ENCODE measurements at regions not wholly inside any gene's neighbourhood (a gene's known extent, or its start where the extent isn't known, plus 50 kb on each side); places are given as distances from the start of the nearest gene placed in this dataset.

DNA sequence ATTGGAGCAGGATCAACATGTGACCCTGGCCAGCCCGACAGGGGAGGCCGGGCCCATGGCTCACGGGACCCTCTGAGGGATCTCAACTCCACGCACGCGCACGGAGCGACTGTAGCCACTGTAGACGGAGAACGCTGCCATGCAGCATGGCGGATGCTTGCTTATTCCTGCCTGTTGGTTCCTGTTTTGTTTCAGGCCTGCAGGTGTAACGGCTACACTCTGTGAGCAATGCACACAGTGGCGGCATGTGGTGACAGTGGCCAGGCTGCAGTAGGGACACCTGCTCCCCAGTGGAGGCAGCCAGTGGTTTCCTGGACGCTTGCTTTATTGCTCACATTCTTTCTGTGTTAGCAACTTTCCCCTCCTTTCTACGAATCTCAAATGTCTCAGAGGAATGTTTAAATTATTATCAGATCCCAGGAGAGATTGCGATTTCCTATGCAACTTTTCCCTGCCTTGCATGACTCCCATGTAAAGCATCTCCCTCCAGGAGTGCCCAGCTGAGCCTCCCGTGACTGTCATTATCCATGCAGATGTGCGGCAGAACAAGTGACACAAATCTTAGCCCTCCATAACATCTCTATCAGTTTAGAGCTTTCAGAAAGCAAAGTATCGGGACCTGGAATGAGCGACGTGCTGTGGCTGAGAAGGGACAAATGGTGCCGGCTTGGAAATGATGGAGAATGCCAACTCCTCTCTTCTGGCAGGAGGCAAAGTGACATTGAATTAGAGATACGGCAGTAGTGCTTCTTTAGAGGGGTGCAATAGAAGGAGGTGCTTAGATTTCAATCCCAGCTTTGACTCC is 209.7 kb downstream of the ASB1 start:
- H3K9me3 Mint-ChIP-seq, result no peaks in the 10 kb centered on the region
- H3K27ac Mint-ChIP-seq, result no peak overlapping the region
- ATAC-seq (ENCODE audit: low read depth) (no peak), DNase-seq (no peak)
- POLR2A ChIA-PET, result no interaction called here
- H3K4me1 Mint-ChIP-seq, result no peaks in the 10 kb centered on the region
- no peak overlapping the region for H3K4me3 Mint-ChIP-seq
- CTCF ChIA-PET, result no interaction called here
- intact Hi-C loops (cut with micrococcal nuclease), result no loop called here
- H3K27me3 Mint-ChIP-seq, result no peaks in the 10 kb centered on the region
- TF ChIP-seq, protein P1, sequence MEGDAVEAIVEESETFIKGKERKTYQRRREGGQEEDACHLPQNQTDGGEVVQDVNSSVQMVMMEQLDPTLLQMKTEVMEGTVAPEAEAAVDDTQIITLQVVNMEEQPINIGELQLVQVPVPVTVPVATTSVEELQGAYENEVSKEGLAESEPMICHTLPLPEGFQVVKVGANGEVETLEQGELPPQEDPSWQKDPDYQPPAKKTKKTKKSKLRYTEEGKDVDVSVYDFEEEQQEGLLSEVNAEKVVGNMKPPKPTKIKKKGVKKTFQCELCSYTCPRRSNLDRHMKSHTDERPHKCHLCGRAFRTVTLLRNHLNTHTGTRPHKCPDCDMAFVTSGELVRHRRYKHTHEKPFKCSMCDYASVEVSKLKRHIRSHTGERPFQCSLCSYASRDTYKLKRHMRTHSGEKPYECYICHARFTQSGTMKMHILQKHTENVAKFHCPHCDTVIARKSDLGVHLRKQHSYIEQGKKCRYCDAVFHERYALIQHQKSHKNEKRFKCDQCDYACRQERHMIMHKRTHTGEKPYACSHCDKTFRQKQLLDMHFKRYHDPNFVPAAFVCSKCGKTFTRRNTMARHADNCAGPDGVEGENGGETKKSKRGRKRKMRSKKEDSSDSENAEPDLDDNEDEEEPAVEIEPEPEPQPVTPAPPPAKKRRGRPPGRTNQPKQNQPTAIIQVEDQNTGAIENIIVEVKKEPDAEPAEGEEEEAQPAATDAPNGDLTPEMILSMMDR (IDR thresholded peaks at IDR 0.05), result no peak
- H3K36me3 Mint-ChIP-seq (ENCODE audit: low read depth), result no peaks in the 10 kb centered on the region

DNA sequence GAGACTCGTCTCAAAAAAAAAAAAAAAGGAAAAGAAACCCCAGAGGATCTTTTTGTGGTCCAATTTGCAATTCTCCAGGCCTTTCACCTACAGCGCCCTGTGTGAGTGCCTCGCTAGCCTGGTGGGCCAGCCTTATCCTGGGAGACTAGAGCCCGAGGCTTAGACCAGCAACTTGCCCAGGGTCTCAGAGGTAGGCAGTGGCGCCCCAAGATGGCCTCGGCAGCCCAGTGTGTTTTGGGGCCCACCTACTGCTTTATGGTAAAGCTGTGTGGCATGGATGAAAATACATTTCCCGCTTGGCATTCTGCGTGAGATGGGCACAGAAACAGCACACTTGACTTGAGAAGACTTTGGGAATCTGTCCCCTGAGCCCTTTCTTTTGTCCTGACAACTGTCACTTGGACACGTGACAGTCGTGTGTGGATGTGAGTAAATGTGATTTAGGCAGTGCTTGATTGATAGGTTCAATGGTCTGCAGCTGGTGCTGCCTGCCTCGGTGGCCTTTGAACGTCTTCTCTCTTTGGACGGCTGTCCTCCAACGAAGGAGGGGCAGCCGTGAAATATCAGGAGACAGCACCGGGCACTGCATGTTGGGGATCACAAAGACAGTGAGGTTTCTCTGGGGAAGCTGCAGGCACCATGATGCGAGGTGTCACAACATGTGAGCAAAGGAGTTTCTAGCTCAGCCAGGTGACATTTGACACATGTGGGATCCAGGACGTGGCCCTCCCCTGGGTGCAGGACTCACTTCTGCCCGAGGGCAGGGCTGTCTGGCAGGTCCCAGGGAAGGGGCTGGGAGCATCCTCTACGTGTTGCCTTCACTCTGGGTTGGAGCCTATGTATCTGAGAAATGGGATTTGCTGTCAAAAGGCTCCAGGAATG is 209.5 kb upstream of the TWIST2 start:
- intact Hi-C loops (cut with micrococcal nuclease), result no loop called here
- TF ChIP-seq, protein P1 (IDR thresholded peaks at IDR 0.05), result no peak
- Mint-ChIP-seq H3K27ac (no peak overlapping the region), H3K27me3 (no peaks in the 10 kb centered on the region), H3K9me3 (no peaks in the 10 kb centered on the region), H3K4me3 (no peak overlapping the region), H3K36me3 (ENCODE audit: low read depth) (no peaks in the 10 kb centered on the region), H3K4me1 (no peaks in the 10 kb centered on the region)
- ChIA-PET CTCF (no interaction called here), POLR2A (no interaction called here)
- no peak for DNase-seq
- no peak for ATAC-seq (ENCODE audit: low read depth)

DNA sequence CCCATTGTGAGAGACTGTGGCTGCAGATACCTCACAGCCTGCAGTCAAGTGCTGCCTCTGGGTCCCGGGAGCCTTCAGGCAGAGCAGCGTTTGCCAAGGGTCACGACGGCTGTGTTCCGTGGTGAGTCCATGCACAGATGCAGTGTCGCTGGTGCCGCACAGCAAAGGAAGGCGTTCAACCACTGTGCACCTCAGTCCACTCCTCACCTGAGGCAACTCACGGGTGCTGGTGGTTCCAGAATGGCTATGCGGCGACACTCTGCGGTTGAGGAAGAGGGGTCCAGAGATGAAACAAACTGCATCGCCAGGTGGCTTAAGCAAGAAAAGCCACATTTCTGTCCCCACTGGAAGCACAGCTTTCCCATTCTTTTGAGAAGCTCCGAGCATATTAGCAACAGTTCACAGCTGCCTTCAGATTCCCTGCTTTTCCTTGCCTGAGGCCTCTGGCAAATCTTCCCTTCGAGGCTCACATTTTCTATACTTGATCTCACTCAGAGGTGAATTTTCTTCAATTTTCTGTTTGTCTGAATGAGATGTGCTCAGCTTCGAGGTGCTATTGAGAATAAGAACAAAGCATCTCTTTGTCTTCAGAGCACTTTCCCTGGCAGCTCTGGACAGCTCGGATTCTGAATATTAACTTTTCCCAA is 208.8 kb upstream of the TWIST2 start:
- no peaks in the 10 kb centered on the region for H3K36me3 Mint-ChIP-seq (ENCODE audit: low read depth)
- no peak overlapping the region for H3K4me3 Mint-ChIP-seq
- intact Hi-C loops (cut with micrococcal nuclease), result no loop called here
- CTCF ChIA-PET, result no interaction called here
- ATAC-seq (ENCODE audit: low read depth) (no peak), DNase-seq (no peak)
- POLR2A ChIA-PET, result no interaction called here
- H3K27ac Mint-ChIP-seq, result no peak overlapping the region
- no peaks in the 10 kb centered on the region for H3K27me3 Mint-ChIP-seq
- TF ChIP-seq, protein P1 (IDR thresholded peaks at IDR 0.05), result no peak
- no peaks in the 10 kb centered on the region for H3K9me3 Mint-ChIP-seq
- no peaks in the 10 kb centered on the region for H3K4me1 Mint-ChIP-seq

DNA sequence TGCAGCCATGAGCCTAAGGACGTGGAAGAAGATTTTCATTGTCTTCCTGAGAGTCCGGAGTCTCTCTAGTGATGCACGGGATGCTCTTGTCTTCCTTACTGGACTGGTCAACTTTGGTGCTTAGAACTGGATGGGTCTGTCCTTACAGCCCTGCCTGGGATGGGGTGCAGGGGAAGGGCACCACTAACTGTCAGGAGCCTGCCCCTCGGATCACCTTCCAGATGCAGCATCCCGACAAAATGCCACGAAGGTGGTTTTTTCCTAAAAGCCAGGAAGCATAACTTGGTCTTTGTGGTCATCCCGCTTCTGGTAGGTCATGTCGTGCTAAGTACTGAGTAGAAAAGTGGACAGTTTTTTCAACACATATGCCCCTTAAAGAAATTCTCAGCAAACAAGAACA is 207.4 kb upstream of the TWIST2 start:
- POLR2A ChIA-PET, result no interaction called here

More for the DNA sequence above, 207.4 kb upstream of the TWIST2 start:
- H3K36me3 Mint-ChIP-seq (ENCODE audit: low read depth), result no peaks in the 10 kb centered on the region
- H3K4me3 Mint-ChIP-seq, result no peak overlapping the region
- intact Hi-C loops (cut with micrococcal nuclease), result no loop called here
- TF ChIP-seq, protein P1 (IDR thresholded peaks at IDR 0.05), result no peak
- no peaks in the 10 kb centered on the region for H3K9me3 Mint-ChIP-seq
- H3K4me1 Mint-ChIP-seq, result no peaks in the 10 kb centered on the region
- ATAC-seq (ENCODE audit: low read depth), result no peak
- DNase-seq, result no peak
- no peaks in the 10 kb centered on the region for H3K27me3 Mint-ChIP-seq
- CTCF ChIA-PET, result no interaction called here
- H3K27ac Mint-ChIP-seq, result no peak overlapping the region
